ENCODE measurements at regions not wholly inside any gene's neighbourhood (a gene's known extent, or its start where the extent isn't known, plus 50 kb on each side); places are given as distances from the start of the nearest gene placed in this dataset.

DNA sequence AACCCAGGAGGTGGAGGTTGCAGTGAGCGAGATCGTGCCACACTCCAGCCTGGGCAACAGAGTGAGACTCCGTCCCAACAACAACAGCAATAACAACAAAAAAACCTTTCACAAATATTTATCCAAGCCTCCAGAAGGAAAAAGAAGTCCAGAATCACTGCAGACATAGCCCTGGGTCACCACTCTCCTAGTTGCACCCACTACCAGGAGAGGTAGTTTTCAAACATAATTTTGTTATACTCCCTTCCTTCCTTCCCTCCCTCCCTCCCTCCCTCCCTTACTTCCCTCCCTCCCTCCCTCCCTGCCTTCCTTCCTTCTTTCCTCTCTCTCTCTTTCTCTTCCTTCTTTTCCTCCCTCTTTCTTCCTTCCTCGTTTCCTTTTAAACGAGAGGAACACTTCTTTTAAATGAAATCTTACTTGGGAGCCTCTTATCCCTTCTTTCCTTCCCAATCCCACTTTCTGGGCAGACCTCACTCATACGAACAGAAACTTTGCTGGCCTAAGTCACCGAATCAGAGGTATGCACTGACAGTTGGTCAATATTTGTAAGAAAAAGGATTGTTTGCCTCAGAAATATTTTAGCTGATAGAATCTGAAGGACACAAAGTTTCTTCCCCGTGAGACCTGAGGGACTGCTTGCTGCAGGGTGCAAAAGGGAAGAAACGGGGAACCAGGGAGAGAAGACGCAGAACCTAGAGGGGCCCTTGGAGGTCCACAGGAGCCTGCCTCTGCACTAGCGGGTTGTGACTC lies 88.1 kb upstream of the AGAP1 start:
- TF ChIP-seq, protein P1, sequence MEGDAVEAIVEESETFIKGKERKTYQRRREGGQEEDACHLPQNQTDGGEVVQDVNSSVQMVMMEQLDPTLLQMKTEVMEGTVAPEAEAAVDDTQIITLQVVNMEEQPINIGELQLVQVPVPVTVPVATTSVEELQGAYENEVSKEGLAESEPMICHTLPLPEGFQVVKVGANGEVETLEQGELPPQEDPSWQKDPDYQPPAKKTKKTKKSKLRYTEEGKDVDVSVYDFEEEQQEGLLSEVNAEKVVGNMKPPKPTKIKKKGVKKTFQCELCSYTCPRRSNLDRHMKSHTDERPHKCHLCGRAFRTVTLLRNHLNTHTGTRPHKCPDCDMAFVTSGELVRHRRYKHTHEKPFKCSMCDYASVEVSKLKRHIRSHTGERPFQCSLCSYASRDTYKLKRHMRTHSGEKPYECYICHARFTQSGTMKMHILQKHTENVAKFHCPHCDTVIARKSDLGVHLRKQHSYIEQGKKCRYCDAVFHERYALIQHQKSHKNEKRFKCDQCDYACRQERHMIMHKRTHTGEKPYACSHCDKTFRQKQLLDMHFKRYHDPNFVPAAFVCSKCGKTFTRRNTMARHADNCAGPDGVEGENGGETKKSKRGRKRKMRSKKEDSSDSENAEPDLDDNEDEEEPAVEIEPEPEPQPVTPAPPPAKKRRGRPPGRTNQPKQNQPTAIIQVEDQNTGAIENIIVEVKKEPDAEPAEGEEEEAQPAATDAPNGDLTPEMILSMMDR (conservative IDR thresholded peaks at IDR 0.05; ENCODE audit: low read depth, low read length) = no peak
- DNase-seq (ENCODE audit: low read depth) = no peak
- H3K4me3 ChIP-seq (ENCODE audit: low read depth, low read length) = no peak overlapping the region

GRCh38 chr2:235406430-235406829 lies 87.4 kb upstream of the AGAP1 start:
- TF ChIP-seq, protein P1 (conservative IDR thresholded peaks at IDR 0.05; ENCODE audit: low read depth, low read length) = no peak
- DNase-seq (ENCODE audit: low read depth) = no peak
- H3K4me3 ChIP-seq (ENCODE audit: low read depth, low read length) = no peak overlapping the region

- TF ChIP-seq, protein P1 (conservative IDR thresholded peaks at IDR 0.05; ENCODE audit: low read depth, low read length) = no peak
- H3K4me3 ChIP-seq (ENCODE audit: low read depth, low read length) = no peak overlapping the region
- no peak for DNase-seq (ENCODE audit: low read depth)
Observed at GRCh38 chr2:235411905-235412485, 81.8 kb upstream of the AGAP1 start.

DNA sequence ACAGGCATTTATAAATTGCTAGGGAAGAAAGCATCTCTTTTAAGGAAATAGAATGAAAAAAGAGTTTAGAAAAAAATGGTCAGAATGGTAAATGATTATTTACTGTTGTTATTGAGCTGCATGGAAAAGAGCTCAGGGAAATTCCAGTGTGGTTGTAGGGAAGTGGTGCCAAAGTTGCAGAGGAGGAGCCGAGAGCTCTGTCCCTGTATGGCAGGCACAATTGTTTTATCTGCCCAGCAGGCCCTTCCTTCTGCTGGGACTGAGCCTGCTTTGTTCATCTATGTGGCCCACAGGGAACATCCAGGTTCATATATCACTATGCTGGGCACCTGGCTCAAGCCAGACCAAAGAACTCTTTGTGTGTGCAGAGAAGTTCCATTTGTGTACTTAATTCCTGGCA lies 80.8 kb upstream of the AGAP1 start:
- TF ChIP-seq, protein P1 (conservative IDR thresholded peaks at IDR 0.05; ENCODE audit: low read depth, low read length) = no peak
- no peak overlapping the region for H3K4me3 ChIP-seq (ENCODE audit: low read depth, low read length)
- no peak for DNase-seq (ENCODE audit: low read depth)

DNA sequence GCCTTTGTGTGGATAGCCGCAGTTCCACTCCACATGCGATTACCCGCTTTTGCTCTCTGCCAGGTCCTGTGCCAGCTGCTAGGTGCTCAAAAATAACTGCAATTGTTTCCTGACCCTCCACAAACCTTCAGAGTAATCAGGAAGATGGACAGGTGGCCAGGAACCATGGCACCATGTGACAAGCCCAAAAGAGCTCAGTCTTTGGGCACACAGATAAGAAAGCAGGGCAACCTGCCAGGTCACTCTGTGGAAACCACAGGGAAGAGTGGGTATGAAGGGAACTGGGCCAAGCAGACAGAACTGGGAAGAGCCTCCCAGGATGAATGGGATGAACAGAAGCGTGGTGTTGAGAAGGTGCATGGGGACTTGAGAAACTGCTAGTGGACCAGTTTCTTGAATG lies 79.4 kb upstream of the AGAP1 start:
- H3K4me3 ChIP-seq (ENCODE audit: low read depth, low read length) = no peak overlapping the region
- DNase-seq (ENCODE audit: low read depth) = no peak
- TF ChIP-seq, protein P1 (conservative IDR thresholded peaks at IDR 0.05; ENCODE audit: low read depth, low read length) = no peak

DNA sequence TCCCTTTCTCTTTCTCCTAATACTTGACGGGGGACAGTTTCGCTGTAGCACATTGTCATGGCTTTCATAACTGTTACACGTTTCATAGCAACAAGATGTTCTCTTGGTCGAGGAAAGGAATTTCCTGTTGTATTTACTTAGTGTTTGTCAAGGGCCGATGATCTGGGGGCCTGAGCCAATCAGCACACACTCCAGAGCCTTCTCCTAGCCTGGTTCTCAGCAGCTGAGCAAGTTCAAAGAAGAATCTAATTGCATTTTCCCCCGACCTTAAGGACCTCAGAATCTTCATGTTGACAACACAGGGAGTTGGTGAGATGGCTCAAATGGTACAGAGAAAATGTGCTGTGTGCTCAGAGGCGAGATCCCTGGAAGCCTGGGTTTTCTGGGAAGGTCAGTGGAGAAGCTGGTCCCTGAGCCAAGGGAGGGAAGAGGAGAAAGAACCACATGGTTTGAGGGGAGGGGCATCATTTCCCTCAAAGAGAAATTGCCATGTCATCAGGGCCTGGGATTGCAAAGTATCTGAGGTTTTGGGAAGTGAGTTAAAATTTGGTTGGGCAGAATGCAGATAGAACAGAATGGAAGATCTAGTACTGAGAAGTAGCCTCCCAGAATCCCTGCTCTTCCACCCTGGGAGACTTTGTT lies 76.9 kb upstream of the AGAP1 start:
- DNase-seq (ENCODE audit: low read depth) = peak; percentile 64
- H3K4me3 ChIP-seq (ENCODE audit: low read depth, low read length) = no peak overlapping the region
- TF ChIP-seq, protein P1 (conservative IDR thresholded peaks at IDR 0.05; ENCODE audit: low read depth, low read length) = no peak
